ENCODE measurements at regions not wholly inside any gene's neighbourhood (a gene's known extent, or its start where the extent isn't known, plus 50 kb on each side); places are given as distances from the start of the nearest gene placed in this dataset.

GRCh38 chr22:34113381-34113780, 193.1 kb upstream of the LARGE1 start:
- H3K9me3 ChIP-seq (ENCODE audit: low read depth), result no peaks in the 10 kb centered on the region
- H4K20me1 ChIP-seq (ENCODE audit: insufficient read depth), result no peaks in the 10 kb centered on the region
- H3F3A ChIP-seq (ENCODE audit: insufficient read depth), result no peaks in the 10 kb centered on the region
- peaks cover 5% of the 10 kb centered on the region; the same call in 1 of the 2 replicates for H3K36me3 ChIP-seq (ENCODE audit: low read depth)
- WGBS, 2 experiments (ENCODE audit: low coverage in 1 of 2, low lambda C conversion rate in 2 of 2, missing lambda C conversion rate in 2 of 2), result 42 to 44% methylated on average over 6 of the region's 6 CpGs
- H3K4me3 ChIP-seq, result no peak overlapping the region
- no peak overlapping the region for H3K9ac ChIP-seq
- H3K4me2 ChIP-seq (ENCODE audit: unreplicated experiment), result no peak overlapping the region
- H3K9me2 ChIP-seq (ENCODE audit: insufficient read depth), result no peaks in the 10 kb centered on the region
- no peak for DNase-seq
- no peak overlapping the region for H3K27ac ChIP-seq
- H3K79me2 ChIP-seq (ENCODE audit: insufficient read depth), result no peaks in the 10 kb centered on the region
- TF ChIP-seq EZH2phosphoT487 (IDR thresholded peaks at IDR 0.05; ENCODE audit: insufficient read depth, low read depth) (no peak), EZH2 (IDR thresholded peaks at IDR 0.05; ENCODE audit: insufficient read depth, poor library complexity, severe bottlenecking) (no peak)
- no peaks in the 10 kb centered on the region for H3K4me1 ChIP-seq (ENCODE audit: insufficient read depth)
- in situ Hi-C loops (cut with MboI), result loop anchor here (25.0 kb wide), 1 partner anchor 601 kb away; no protein-coding TSS in a partner anchor
- no peak overlapping the region for H2AFZ ChIP-seq
- H3K27me3 ChIP-seq (replicated peaks; ENCODE audit: insufficient read depth), result no peaks in the 10 kb centered on the region

GRCh38 chr22:34114406-34114805, 194.1 kb upstream of the LARGE1 start:
- H3K4me1 ChIP-seq (ENCODE audit: insufficient read depth), result no peaks in the 10 kb centered on the region
- in situ Hi-C loops (cut with MboI), result loop anchor here (25.0 kb wide), 1 partner anchor 602 kb away; no protein-coding TSS in a partner anchor
- no peaks in the 10 kb centered on the region for H3K9me3 ChIP-seq (ENCODE audit: low read depth)
- no peaks in the 10 kb centered on the region for H3K27me3 ChIP-seq (replicated peaks; ENCODE audit: insufficient read depth)
- no peaks in the 10 kb centered on the region for H3F3A ChIP-seq (ENCODE audit: insufficient read depth)
- H3K9me2 ChIP-seq (ENCODE audit: insufficient read depth), result no peaks in the 10 kb centered on the region
- H4K20me1 ChIP-seq (ENCODE audit: insufficient read depth), result no peaks in the 10 kb centered on the region
- H3K27ac ChIP-seq, result no peak overlapping the region
- no peaks in the 10 kb centered on the region for H3K79me2 ChIP-seq (ENCODE audit: insufficient read depth)
- no peak overlapping the region for H3K4me3 ChIP-seq
- no peak overlapping the region for H3K4me2 ChIP-seq (ENCODE audit: unreplicated experiment)
- WGBS, 2 experiments (ENCODE audit: low coverage in 1 of 2, low lambda C conversion rate in 2 of 2, missing lambda C conversion rate in 2 of 2), result 0 to 3% methylated on average over 2 of the region's 2 CpGs
- H3K9ac ChIP-seq, result no peak overlapping the region
- no peak overlapping the region for H2AFZ ChIP-seq
- H3K36me3 ChIP-seq (ENCODE audit: low read depth), result peaks cover 5% of the 10 kb centered on the region; the same call in 1 of the 2 replicates
- TF ChIP-seq EZH2phosphoT487 (IDR thresholded peaks at IDR 0.05; ENCODE audit: insufficient read depth, low read depth), result no peak
- no peak for DNase-seq

- WGBS, 2 experiments (ENCODE audit: low coverage in 1 of 2, low lambda C conversion rate in 2 of 2, missing lambda C conversion rate in 2 of 2), result 37 to 50% methylated on average over 2 of the region's 2 CpGs
- no peak for DNase-seq
- in situ Hi-C loops (cut with MboI), result loop anchor here (25.0 kb wide), 1 partner anchor 603 kb away; no protein-coding TSS in a partner anchor
- TF ChIP-seq EZH2 (IDR thresholded peaks at IDR 0.05; ENCODE audit: insufficient read depth, poor library complexity, severe bottlenecking) (no peak), EZH2phosphoT487 (IDR thresholded peaks at IDR 0.05; ENCODE audit: insufficient read depth, low read depth) (no peak)
- Histone ChIP-seq H3K79me2 (ENCODE audit: insufficient read depth) (no peaks in the 10 kb centered on the region), H3K9me2 (ENCODE audit: insufficient read depth) (no peaks in the 10 kb centered on the region), H3K9me3 (ENCODE audit: low read depth) (no peaks in the 10 kb centered on the region), H3K4me3 (no peak overlapping the region), H3K4me2 (ENCODE audit: unreplicated experiment) (no peak overlapping the region), H2AFZ (no peak overlapping the region), H3K27me3 (replicated peaks; ENCODE audit: insufficient read depth) (no peaks in the 10 kb centered on the region), H4K20me1 (ENCODE audit: insufficient read depth) (no peaks in the 10 kb centered on the region), H3K4me1 (ENCODE audit: insufficient read depth) (no peaks in the 10 kb centered on the region), H3F3A (ENCODE audit: insufficient read depth) (no peaks in the 10 kb centered on the region), H3K9ac (no peak overlapping the region), H3K27ac (no peak overlapping the region), H3K36me3 (ENCODE audit: low read depth) (peaks cover 5% of the 10 kb centered on the region; the same call in 1 of the 2 replicates)
These were observed 195.4 kb upstream of the LARGE1 start for GRCh38 chr22:34115722-34116121.

GRCh38 chr22:34116126-34116525, 195.8 kb upstream of the LARGE1 start:
- in situ Hi-C loops (cut with MboI), result loop anchor here (25.0 kb wide), 1 partner anchor 604 kb away; no protein-coding TSS in a partner anchor
- TF ChIP-seq EZH2 (IDR thresholded peaks at IDR 0.05; ENCODE audit: insufficient read depth, poor library complexity, severe bottlenecking) (no peak), EZH2phosphoT487 (IDR thresholded peaks at IDR 0.05; ENCODE audit: insufficient read depth, low read depth) (no peak)

GRCh38 chr22:34122042-34122441, 201.8 kb upstream of the LARGE1 start:
- Histone ChIP-seq H3K27me3 (replicated peaks; ENCODE audit: insufficient read depth) (no peaks in the 10 kb centered on the region), H4K20me1 (ENCODE audit: insufficient read depth) (no peaks in the 10 kb centered on the region), H3F3A (ENCODE audit: insufficient read depth) (no peaks in the 10 kb centered on the region), H3K4me1 (ENCODE audit: insufficient read depth) (no peaks in the 10 kb centered on the region), H3K9ac (no peak overlapping the region), H3K79me2 (ENCODE audit: insufficient read depth) (no peaks in the 10 kb centered on the region), H3K36me3 (ENCODE audit: low read depth) (peaks cover 5% of the 10 kb centered on the region; the same call in 1 of the 2 replicates), H2AFZ (no peak overlapping the region), H3K9me3 (ENCODE audit: low read depth) (no peaks in the 10 kb centered on the region), H3K27ac (no peak overlapping the region), H3K4me3 (no peak overlapping the region), H3K9me2 (ENCODE audit: insufficient read depth) (no peaks in the 10 kb centered on the region), H3K4me2 (ENCODE audit: unreplicated experiment) (no peak overlapping the region)
- no peak for DNase-seq
- 4 to 23% methylated on average over 1 of the region's 1 CpG for WGBS, 2 experiments (ENCODE audit: low coverage in 1 of 2, low lambda C conversion rate in 2 of 2, missing lambda C conversion rate in 2 of 2)
- no peak for TF ChIP-seq EZH2phosphoT487 (IDR thresholded peaks at IDR 0.05; ENCODE audit: insufficient read depth, low read depth)
- no peak for TF ChIP-seq EZH2 (IDR thresholded peaks at IDR 0.05; ENCODE audit: insufficient read depth, poor library complexity, severe bottlenecking)
- in situ Hi-C loops (cut with MboI), result loop anchor here (25.0 kb wide), 1 partner anchor 610 kb away; no protein-coding TSS in a partner anchor

More at GRCh38 chr22:34116126-34116525, 195.8 kb upstream of the LARGE1 start:
- no peaks in the 10 kb centered on the region for H3K9me2 ChIP-seq (ENCODE audit: insufficient read depth)
- H2AFZ ChIP-seq, result no peak overlapping the region
- DNase-seq, result no peak
- H3F3A ChIP-seq (ENCODE audit: insufficient read depth), result no peaks in the 10 kb centered on the region
- no peak overlapping the region for H3K4me2 ChIP-seq (ENCODE audit: unreplicated experiment)
- H3K27me3 ChIP-seq (replicated peaks; ENCODE audit: insufficient read depth), result no peaks in the 10 kb centered on the region
- no peaks in the 10 kb centered on the region for H3K4me1 ChIP-seq (ENCODE audit: insufficient read depth)
- no peak overlapping the region for H3K9ac ChIP-seq
- no peaks in the 10 kb centered on the region for H4K20me1 ChIP-seq (ENCODE audit: insufficient read depth)
- H3K4me3 ChIP-seq, result no peak overlapping the region
- H3K27ac ChIP-seq, result no peak overlapping the region
- H3K79me2 ChIP-seq (ENCODE audit: insufficient read depth), result no peaks in the 10 kb centered on the region
- peaks cover 5% of the 10 kb centered on the region; the same call in 1 of the 2 replicates for H3K36me3 ChIP-seq (ENCODE audit: low read depth)
- H3K9me3 ChIP-seq (ENCODE audit: low read depth), result no peaks in the 10 kb centered on the region

Measured in GM23248 (cell line).